Activated T-cell treated with anti-CD3 and anti-CD28 coated beads for 48 hours (primary cell): ENCODE measurements at regions not wholly inside any gene's neighbourhood (a gene's known extent, or its start where the extent isn't known, plus 50 kb on each side); places are given as distances from the start of the nearest gene placed in this dataset.

ENCODE experiments used
- DNase-seq: peaks from one replicate; pipeline ENCODE4 v3.0.0-alpha.2; 2020; ENCODE audit warnings: low read depth

- no peak for DNase-seq
These were observed 152.5 kb upstream of the POU2AF2 start for GRCh38 chr11:111093061-111093460.

- no peak for DNase-seq
These were observed 154.1 kb upstream of the POU2AF2 start for GRCh38 chr11:111091321-111091938.

GRCh38 chr11:111089759-111090158 is 155.8 kb upstream of the POU2AF2 start:
- DNase-seq, result no peak

- DNase-seq, result no peak
These were observed 156.6 kb upstream of the POU2AF2 start for GRCh38 chr11:111088847-111089355.

GRCh38 chr11:111086058-111086457 is 159.5 kb upstream of the POU2AF2 start:
- DNase-seq, result no peak

GRCh38 chr11:111082664-111083063 is 162.9 kb upstream of the POU2AF2 start:
- no peak for DNase-seq

GRCh38 chr11:111081021-111081511 is 164.5 kb upstream of the POU2AF2 start:
- no peak for DNase-seq

- DNase-seq, result no peak
These were observed 167.8 kb upstream of the POU2AF2 start for GRCh38 chr11:111077530-111078322.

- DNase-seq, result no peak
These were observed 176.5 kb upstream of the POU2AF2 start for GRCh38 chr11:111069066-111069465.

GRCh38 chr11:111067994-111068393 is 177.5 kb upstream of the POU2AF2 start:
- no peak for DNase-seq

GRCh38 chr11:111066846-111067245 is 178.7 kb upstream of the POU2AF2 start:
- no peak for DNase-seq

GRCh38 chr11:111063726-111064517 is 181.6 kb upstream of the POU2AF2 start:
- DNase-seq, result no peak

- no peak for DNase-seq
These were observed 183.1 kb upstream of the POU2AF2 start for GRCh38 chr11:111062420-111062819.

GRCh38 chr11:111059726-111060125 is 185.8 kb upstream of the POU2AF2 start:
- no peak for DNase-seq

- DNase-seq, result no peak
These were observed 196.4 kb upstream of the POU2AF2 start for GRCh38 chr11:111049131-111049530.

- no peak for DNase-seq
These were observed 198.2 kb upstream of the POU2AF2 start for GRCh38 chr11:111047374-111047773.

- DNase-seq, result no peak
These were observed 199.2 kb upstream of the POU2AF2 start for GRCh38 chr11:111046291-111046690.

GRCh38 chr11:111045874-111046273 is 199.7 kb upstream of the POU2AF2 start:
- no peak for DNase-seq

- no peak for DNase-seq
These were observed 200.1 kb upstream of the POU2AF2 start for GRCh38 chr11:111045407-111045803.

- DNase-seq, result no peak
These were observed 200.6 kb upstream of the POU2AF2 start for GRCh38 chr11:111044751-111045406.

- no peak for DNase-seq
These were observed 205.5 kb upstream of the POU2AF2 start for GRCh38 chr11:111039982-111040381.

- DNase-seq, result no peak
These were observed 209.8 kb upstream of the POU2AF2 start for GRCh38 chr11:111035746-111036145.
